Neutrophil (primary cell): ENCODE measurements at regions not wholly inside any gene's neighbourhood (a gene's known extent, or its start where the extent isn't known, plus 50 kb on each side); places are given as distances from the start of the nearest gene placed in this dataset.
"Not testable (repeated sequence)": the region's sequence is repeated elsewhere in the genome, so short reads cannot be mapped to it uniquely, and the experiment has no call there.

Source experiments
- H3K27ac ChIP-seq: fragments of 200-600 bp; sonication (generic); 2 replicates; pipeline ENCODE4 v1.5.1; 2016; ENCODE audit warnings: mild to moderate bottlenecking, moderate library complexity
- H3K27me3 ChIP-seq: fragments of 200-600 bp; sonication (generic); 2 replicates; pipeline ENCODE4 v1.6.0; 2016; ENCODE audit warnings: mild to moderate bottlenecking
- H3K36me3 ChIP-seq: fragments of 200-600 bp; sonication (generic); 2 replicates; pipeline ENCODE4 v1.5.1; 2017
- H3K4me1 ChIP-seq, 2 experiments: fragments of 200-600 bp in 1 of 2; sonication (generic) in 1 of 2; 1 replicate in 1 of 2; 2 replicates in 1 of 2; pipeline versions ENCODE4 v1.5.1 to v1.6.1; 2013 to 2016; ENCODE audit warnings: low read depth in 1 of 2, low read length in 1 of 2, mild to moderate bottlenecking in 1 of 2, moderate library complexity in 1 of 2; ENCODE audit not compliant: control insufficient read depth in 1 of 2, insufficient read depth in 1 of 2
- H3K4me3 ChIP-seq, 2 experiments: fragments of 200-600 bp in 1 of 2; sonication (generic) in 1 of 2; 1 replicate in 1 of 2; 2 replicates in 1 of 2; pipeline ENCODE4 v1.5.1; 2013 to 2016; ENCODE audit warnings: low read depth in 1 of 2, low read length in 1 of 2, mild to moderate bottlenecking in 1 of 2, moderate library complexity in 1 of 2
- H3K9me3 ChIP-seq: fragments of 200-600 bp; sonication (generic); 2 replicates; pipeline ENCODE4 v1.5.1; 2016
- TF ChIP-seq, protein P1 (sequence below): fragments of 200-600 bp; sonication (generic); IDR thresholded peaks from 2 replicates; pipeline ENCODE4 v1.5.1; 2016; ENCODE audit warnings: antibody characterized with exemption

DNA sequence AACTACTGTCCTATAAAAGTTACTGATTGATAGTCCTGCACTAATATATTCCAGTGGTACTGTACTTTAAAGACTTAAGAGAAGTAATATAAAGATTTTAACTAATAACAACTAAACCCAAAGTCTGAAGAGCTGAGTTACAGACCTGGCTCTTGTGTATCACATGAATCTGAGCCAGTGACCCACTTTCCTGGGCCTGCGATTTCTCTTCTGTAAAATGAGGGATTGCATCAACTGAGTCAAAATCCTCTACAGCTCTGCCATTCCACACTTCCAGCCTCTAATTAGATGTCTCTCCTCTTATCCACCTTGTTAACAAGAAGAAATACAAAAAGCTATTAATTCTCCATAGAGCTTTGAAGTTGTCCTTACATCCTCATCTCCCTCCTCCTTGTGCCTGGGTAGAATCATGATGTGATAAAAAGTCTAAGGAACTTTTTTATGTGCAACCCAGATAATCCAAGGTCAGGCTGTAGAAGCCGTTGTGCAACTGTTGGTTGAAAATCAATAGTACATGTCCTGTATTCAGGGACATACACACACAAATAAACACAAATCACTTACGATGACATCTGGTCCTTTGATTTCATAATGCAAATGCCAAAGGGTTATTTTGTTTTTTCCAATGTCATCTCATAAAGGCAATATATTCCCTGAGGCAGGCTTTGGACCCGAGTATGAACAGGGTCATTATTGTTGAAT is 410.3 kb downstream of the KCNA4 start:
- TF ChIP-seq, protein P1, sequence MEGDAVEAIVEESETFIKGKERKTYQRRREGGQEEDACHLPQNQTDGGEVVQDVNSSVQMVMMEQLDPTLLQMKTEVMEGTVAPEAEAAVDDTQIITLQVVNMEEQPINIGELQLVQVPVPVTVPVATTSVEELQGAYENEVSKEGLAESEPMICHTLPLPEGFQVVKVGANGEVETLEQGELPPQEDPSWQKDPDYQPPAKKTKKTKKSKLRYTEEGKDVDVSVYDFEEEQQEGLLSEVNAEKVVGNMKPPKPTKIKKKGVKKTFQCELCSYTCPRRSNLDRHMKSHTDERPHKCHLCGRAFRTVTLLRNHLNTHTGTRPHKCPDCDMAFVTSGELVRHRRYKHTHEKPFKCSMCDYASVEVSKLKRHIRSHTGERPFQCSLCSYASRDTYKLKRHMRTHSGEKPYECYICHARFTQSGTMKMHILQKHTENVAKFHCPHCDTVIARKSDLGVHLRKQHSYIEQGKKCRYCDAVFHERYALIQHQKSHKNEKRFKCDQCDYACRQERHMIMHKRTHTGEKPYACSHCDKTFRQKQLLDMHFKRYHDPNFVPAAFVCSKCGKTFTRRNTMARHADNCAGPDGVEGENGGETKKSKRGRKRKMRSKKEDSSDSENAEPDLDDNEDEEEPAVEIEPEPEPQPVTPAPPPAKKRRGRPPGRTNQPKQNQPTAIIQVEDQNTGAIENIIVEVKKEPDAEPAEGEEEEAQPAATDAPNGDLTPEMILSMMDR, result no peak
- Histone ChIP-seq H3K4me1 (no peaks in the 10 kb centered on the region), H3K9me3 (no peaks in the 10 kb centered on the region), H3K27me3 (no peaks in the 10 kb centered on the region), H3K4me3 (no peak overlapping the region), H3K36me3 (no peaks in the 10 kb centered on the region), H3K27ac (no peak overlapping the region)

DNA sequence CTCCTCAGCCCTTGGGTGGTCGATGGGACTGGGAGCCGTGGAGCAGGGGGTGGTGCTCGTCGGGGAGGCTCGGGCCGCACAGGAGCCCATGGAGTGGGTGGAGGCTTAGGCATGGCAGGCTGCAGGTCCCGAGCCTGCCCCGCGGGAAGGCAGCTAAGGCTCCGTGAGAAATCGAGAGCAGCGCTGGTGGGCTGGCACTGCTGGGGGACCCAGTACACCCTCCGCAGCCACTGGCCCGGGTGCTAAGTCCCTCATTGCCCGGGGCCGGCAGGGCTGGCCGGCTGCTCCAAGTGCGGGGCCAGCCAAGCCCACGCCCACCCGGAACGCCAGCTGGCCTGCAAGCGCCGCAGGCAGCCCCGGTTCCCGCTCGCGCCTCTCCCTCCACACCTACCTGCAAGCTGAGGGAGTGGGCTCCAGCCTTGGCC is 416.7 kb downstream of the KCNA4 start:
- H3K4me3 ChIP-seq, H3K36me3 ChIP-seq, H3K27me3 ChIP-seq, H3K9me3 ChIP-seq, H3K4me1 ChIP-seq, H3K27ac ChIP-seq: not testable (repeated sequence)

DNA sequence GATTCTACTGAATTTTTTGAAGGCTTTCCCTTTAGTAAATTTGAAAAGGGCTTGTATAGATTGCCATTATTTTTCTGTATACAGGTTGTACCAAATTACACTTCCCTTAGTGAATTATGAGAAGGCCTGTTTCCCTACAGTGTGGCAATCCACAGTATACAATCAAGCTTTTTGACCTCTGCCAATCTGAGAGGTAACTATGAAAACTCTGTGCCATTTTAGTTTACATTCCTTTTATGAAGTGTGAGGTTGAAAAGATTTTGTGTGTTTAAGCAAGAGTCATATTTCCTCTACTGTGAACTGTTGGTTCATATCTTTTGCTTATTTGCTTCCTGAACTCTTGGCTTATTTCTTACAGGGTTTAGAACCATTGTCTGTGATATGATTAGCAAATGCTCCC is 432.5 kb downstream of the KCNA4 start:
- H3K9me3 ChIP-seq, result no peaks in the 10 kb centered on the region
- no peak overlapping the region for H3K27ac ChIP-seq
- no peaks in the 10 kb centered on the region for H3K4me1 ChIP-seq
- H3K4me3 ChIP-seq, result no peak overlapping the region
- TF ChIP-seq, protein P1, result no peak
- H3K27me3 ChIP-seq, result no peaks in the 10 kb centered on the region
- no peaks in the 10 kb centered on the region for H3K36me3 ChIP-seq

DNA sequence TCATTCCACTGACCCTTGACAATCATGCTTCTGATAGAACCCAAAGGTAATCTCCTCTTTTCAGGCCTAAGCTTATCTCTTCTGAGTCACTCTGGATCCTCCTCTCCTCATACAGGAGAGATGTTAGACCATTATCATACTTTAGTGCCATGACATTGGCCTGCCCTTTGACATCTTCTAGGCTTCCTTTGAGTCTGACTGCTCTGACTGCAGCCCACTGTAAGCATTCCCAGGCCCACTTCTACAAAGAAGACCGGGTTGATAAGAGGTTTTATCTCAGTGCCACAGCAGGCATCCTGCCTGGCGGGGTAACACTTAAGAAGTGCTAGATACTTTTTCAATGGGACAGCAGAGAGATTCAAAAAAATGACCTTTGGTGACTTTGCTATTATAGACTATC is 438.0 kb downstream of the KCNA4 start:
- Histone ChIP-seq H3K27ac (no peak overlapping the region), H3K36me3 (no peaks in the 10 kb centered on the region), H3K9me3 (no peaks in the 10 kb centered on the region), H3K4me1 (no peaks in the 10 kb centered on the region), H3K4me3 (no peak overlapping the region), H3K27me3 (no peaks in the 10 kb centered on the region)
- TF ChIP-seq, protein P1, result no peak

DNA sequence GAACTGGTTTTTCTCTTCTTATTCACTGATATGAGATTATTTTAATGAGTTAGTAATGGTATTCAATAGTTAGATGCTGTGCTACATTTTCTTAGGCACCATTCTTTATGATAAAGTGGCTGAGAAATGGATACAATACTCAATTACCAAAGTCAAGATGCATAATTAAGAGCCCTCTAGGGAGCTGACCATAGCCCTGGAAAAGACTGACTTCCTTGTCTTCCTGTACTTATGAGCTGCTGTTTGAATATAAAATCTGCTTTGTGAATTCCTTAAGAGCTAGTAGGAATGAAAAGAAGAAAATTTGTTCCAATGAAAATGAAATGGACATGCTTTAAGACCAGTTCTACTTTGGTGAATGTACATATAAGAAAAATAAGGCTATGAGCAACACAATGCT is 452.3 kb downstream of the KCNA4 start:
- TF ChIP-seq, protein P1, result no peak
- H3K9me3 ChIP-seq, result no peaks in the 10 kb centered on the region
- H3K36me3 ChIP-seq, result no peaks in the 10 kb centered on the region

DNA sequence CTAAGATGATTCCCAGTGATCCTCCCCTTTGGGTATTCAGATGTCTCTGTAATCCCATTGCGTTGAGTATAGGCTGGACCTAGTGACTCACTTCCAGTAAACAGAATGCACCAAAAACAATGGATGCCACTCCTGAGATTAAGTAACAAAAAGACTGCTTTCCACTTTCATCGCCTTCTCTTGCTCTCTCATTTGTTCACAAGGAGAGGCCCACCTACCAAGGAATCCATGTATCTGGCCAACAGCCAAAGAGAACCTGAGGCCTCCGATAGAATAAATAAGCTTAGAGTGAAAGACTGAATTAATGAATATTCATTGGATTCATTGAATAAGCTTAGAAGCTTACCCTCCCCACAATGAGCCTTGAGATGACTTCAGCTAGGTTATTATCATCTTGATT is 454.6 kb downstream of the KCNA4 start:
- Histone ChIP-seq H3K27ac (no peak overlapping the region), H3K4me1 (no peaks in the 10 kb centered on the region), H3K4me3 (no peak overlapping the region), H3K36me3 (no peaks in the 10 kb centered on the region), H3K9me3 (no peaks in the 10 kb centered on the region), H3K27me3 (no peaks in the 10 kb centered on the region)
- TF ChIP-seq, protein P1, result no peak

More for the DNA sequence above, 452.3 kb downstream of the KCNA4 start:
- Histone ChIP-seq H3K27me3 (no peaks in the 10 kb centered on the region), H3K4me1 (no peaks in the 10 kb centered on the region), H3K4me3 (no peak overlapping the region), H3K27ac (no peak overlapping the region)
